ENCODE measurements at regions not wholly inside any gene's neighbourhood (a gene's known extent, or its start where the extent isn't known, plus 50 kb on each side); places are given as distances from the start of the nearest gene placed in this dataset.

GRCh38 chr20:56845546-56846086 lies 216.5 kb downstream of the TFAP2C start:
- DNase-seq (ENCODE audit: low spot score): no peak
- H3K9me3 ChIP-seq (ENCODE audit: low read depth, low read length, poor library complexity, severe bottlenecking): no peaks in the 10 kb centered on the region
- intact Hi-C loops (cut with micrococcal nuclease; ENCODE audit: unreplicated experiment): no loop called here
- H3K4me1 ChIP-seq (ENCODE audit: insufficient read depth, low read length, poor library complexity, severe bottlenecking): no peaks in the 10 kb centered on the region
- POLR2A ChIA-PET (ENCODE audit: low non-redundant PET): no interaction called here
- no TSS peak for BruUV-seq (replicated peaks)
- no peak overlapping the region for H3K4me3 ChIP-seq (ENCODE audit: low read depth, low read length, poor library complexity, severe bottlenecking)
- TF ChIP-seq EZH2 (IDR thresholded peaks at IDR 0.05; ENCODE audit: borderline replicate concordance, low read depth, low read length, poor library complexity, severe bottlenecking) (no peak), CTCF (conservative IDR thresholded peaks at IDR 0.05; ENCODE audit: low read depth, low read length) (no peak)
- H3K36me3 ChIP-seq (ENCODE audit: insufficient read depth, low read length, poor library complexity, severe bottlenecking): no peaks in the 10 kb centered on the region
- CTCF ChIA-PET: no interaction called here
- no peak overlapping the region for H3K27ac ChIP-seq (ENCODE audit: low read depth, low read length, poor library complexity, severe bottlenecking)
- H3K27me3 ChIP-seq (replicated peaks; ENCODE audit: insufficient read depth, low read depth, low read length, poor library complexity): peaks cover 6% of the 10 kb centered on the region

GRCh38 chr20:56848561-56848960 lies 219.5 kb downstream of the TFAP2C start:
- no peak overlapping the region for H3K27ac ChIP-seq (ENCODE audit: low read depth, low read length, poor library complexity, severe bottlenecking)
- DNase-seq (ENCODE audit: low spot score): no peak
- H3K4me3 ChIP-seq (ENCODE audit: low read depth, low read length, poor library complexity, severe bottlenecking): no peak overlapping the region
- BruUV-seq (replicated peaks): no TSS peak
- intact Hi-C loops (cut with micrococcal nuclease; ENCODE audit: unreplicated experiment): no loop called here
- ChIA-PET POLR2A (ENCODE audit: low non-redundant PET) (no interaction called here), CTCF (no interaction called here)
- H3K36me3 ChIP-seq (ENCODE audit: insufficient read depth, low read length, poor library complexity, severe bottlenecking): no peaks in the 10 kb centered on the region
- TF ChIP-seq EZH2 (IDR thresholded peaks at IDR 0.05; ENCODE audit: borderline replicate concordance, low read depth, low read length, poor library complexity, severe bottlenecking): no peak
- no peak for TF ChIP-seq CTCF (conservative IDR thresholded peaks at IDR 0.05; ENCODE audit: low read depth, low read length)
- H3K27me3 ChIP-seq (replicated peaks; ENCODE audit: insufficient read depth, low read depth, low read length, poor library complexity): peaks cover 6% of the 10 kb centered on the region
- no peaks in the 10 kb centered on the region for H3K4me1 ChIP-seq (ENCODE audit: insufficient read depth, low read length, poor library complexity, severe bottlenecking)
- H3K9me3 ChIP-seq (ENCODE audit: low read depth, low read length, poor library complexity, severe bottlenecking): no peaks in the 10 kb centered on the region

GRCh38 chr20:56851552-56851951 lies 222.4 kb downstream of the TFAP2C start:
- TF ChIP-seq EZH2 (IDR thresholded peaks at IDR 0.05; ENCODE audit: borderline replicate concordance, low read depth, low read length, poor library complexity, severe bottlenecking): no peak
- TF ChIP-seq CTCF (conservative IDR thresholded peaks at IDR 0.05; ENCODE audit: low read depth, low read length): no peak
- DNase-seq (ENCODE audit: low spot score): no peak
- Histone ChIP-seq H3K27ac (ENCODE audit: low read depth, low read length, poor library complexity, severe bottlenecking) (no peak overlapping the region), H3K27me3 (replicated peaks; ENCODE audit: insufficient read depth, low read depth, low read length, poor library complexity) (no peaks in the 10 kb centered on the region), H3K4me1 (ENCODE audit: insufficient read depth, low read length, poor library complexity, severe bottlenecking) (no peaks in the 10 kb centered on the region), H3K36me3 (ENCODE audit: insufficient read depth, low read length, poor library complexity, severe bottlenecking) (no peaks in the 10 kb centered on the region), H3K9me3 (ENCODE audit: low read depth, low read length, poor library complexity, severe bottlenecking) (no peaks in the 10 kb centered on the region), H3K4me3 (ENCODE audit: low read depth, low read length, poor library complexity, severe bottlenecking) (no peak overlapping the region)
- intact Hi-C loops (cut with micrococcal nuclease; ENCODE audit: unreplicated experiment): no loop called here
- CTCF ChIA-PET: no interaction called here
- BruUV-seq (replicated peaks): no TSS peak
- POLR2A ChIA-PET (ENCODE audit: low non-redundant PET): no interaction called here
